ENCODE measurements at regions not wholly inside any gene's neighbourhood (a gene's known extent, or its start where the extent isn't known, plus 50 kb on each side); places are given as distances from the start of the nearest gene placed in this dataset.

GRCh38 chr2:154587739-154588138, 110.8 kb upstream of the KCNJ3 start:
- Histone ChIP-seq H2AFZ (ENCODE audit: low read length) (no peak overlapping the region), H3K4me1 (ENCODE audit: insufficient read depth, low read length, severe bottlenecking) (no peaks in the 10 kb centered on the region), H3K27me3 (ENCODE audit: insufficient read depth, low read length) (no peaks in the 10 kb centered on the region), H4K20me1 (ENCODE audit: insufficient read depth, low read length) (no peaks in the 10 kb centered on the region), H3K79me2 (ENCODE audit: insufficient read depth, low read length) (no peaks in the 10 kb centered on the region), H3K4me3 (ENCODE audit: low read depth, low read length, poor library complexity, severe bottlenecking) (no peak overlapping the region), H3K4me2 (ENCODE audit: low read length) (no peak overlapping the region), H3K27ac (ENCODE audit: low read depth, low read length, poor library complexity, severe bottlenecking) (no peak overlapping the region), H3K9me3 (ENCODE audit: low read length) (no peaks in the 10 kb centered on the region), H3F3A (ENCODE audit: insufficient read depth, low read length) (no peaks in the 10 kb centered on the region), H3K9ac (ENCODE audit: low read length) (no peak overlapping the region), H3K36me3 (ENCODE audit: insufficient read depth, low read length) (no peaks in the 10 kb centered on the region), H3K9me2 (ENCODE audit: low read depth, low read length) (no peaks in the 10 kb centered on the region)
- TF ChIP-seq, protein P1, sequence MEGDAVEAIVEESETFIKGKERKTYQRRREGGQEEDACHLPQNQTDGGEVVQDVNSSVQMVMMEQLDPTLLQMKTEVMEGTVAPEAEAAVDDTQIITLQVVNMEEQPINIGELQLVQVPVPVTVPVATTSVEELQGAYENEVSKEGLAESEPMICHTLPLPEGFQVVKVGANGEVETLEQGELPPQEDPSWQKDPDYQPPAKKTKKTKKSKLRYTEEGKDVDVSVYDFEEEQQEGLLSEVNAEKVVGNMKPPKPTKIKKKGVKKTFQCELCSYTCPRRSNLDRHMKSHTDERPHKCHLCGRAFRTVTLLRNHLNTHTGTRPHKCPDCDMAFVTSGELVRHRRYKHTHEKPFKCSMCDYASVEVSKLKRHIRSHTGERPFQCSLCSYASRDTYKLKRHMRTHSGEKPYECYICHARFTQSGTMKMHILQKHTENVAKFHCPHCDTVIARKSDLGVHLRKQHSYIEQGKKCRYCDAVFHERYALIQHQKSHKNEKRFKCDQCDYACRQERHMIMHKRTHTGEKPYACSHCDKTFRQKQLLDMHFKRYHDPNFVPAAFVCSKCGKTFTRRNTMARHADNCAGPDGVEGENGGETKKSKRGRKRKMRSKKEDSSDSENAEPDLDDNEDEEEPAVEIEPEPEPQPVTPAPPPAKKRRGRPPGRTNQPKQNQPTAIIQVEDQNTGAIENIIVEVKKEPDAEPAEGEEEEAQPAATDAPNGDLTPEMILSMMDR (IDR thresholded peaks at IDR 0.05; ENCODE audit: low read length) = no peak
- no peak for TF ChIP-seq EZH2 (IDR thresholded peaks at IDR 0.05; ENCODE audit: borderline replicate concordance, low read length)

- H3K79me2 ChIP-seq (ENCODE audit: insufficient read depth, low read length) = no peaks in the 10 kb centered on the region
- H2AFZ ChIP-seq (ENCODE audit: low read length) = no peak overlapping the region
- H3K9ac ChIP-seq (ENCODE audit: low read length) = no peak overlapping the region
- TF ChIP-seq EZH2 (IDR thresholded peaks at IDR 0.05; ENCODE audit: borderline replicate concordance, low read length) = no peak
- TF ChIP-seq, protein P1 (IDR thresholded peaks at IDR 0.05; ENCODE audit: low read length) = no peak
- H3K36me3 ChIP-seq (ENCODE audit: insufficient read depth, low read length) = no peaks in the 10 kb centered on the region
- H3K9me3 ChIP-seq (ENCODE audit: low read length) = no peaks in the 10 kb centered on the region
- H3K9me2 ChIP-seq (ENCODE audit: low read depth, low read length) = no peaks in the 10 kb centered on the region
- no peak overlapping the region for H3K27ac ChIP-seq (ENCODE audit: low read depth, low read length, poor library complexity, severe bottlenecking)
- no peaks in the 10 kb centered on the region for H3F3A ChIP-seq (ENCODE audit: insufficient read depth, low read length)
- no peaks in the 10 kb centered on the region for H3K27me3 ChIP-seq (ENCODE audit: insufficient read depth, low read length)
- no peak overlapping the region for H3K4me3 ChIP-seq (ENCODE audit: low read depth, low read length, poor library complexity, severe bottlenecking)
- H3K4me2 ChIP-seq (ENCODE audit: low read length) = no peak overlapping the region
- no peaks in the 10 kb centered on the region for H4K20me1 ChIP-seq (ENCODE audit: insufficient read depth, low read length)
- H3K4me1 ChIP-seq (ENCODE audit: insufficient read depth, low read length, severe bottlenecking) = no peaks in the 10 kb centered on the region
Observed at GRCh38 chr2:154588838-154589237, 109.7 kb upstream of the KCNJ3 start.

DNA sequence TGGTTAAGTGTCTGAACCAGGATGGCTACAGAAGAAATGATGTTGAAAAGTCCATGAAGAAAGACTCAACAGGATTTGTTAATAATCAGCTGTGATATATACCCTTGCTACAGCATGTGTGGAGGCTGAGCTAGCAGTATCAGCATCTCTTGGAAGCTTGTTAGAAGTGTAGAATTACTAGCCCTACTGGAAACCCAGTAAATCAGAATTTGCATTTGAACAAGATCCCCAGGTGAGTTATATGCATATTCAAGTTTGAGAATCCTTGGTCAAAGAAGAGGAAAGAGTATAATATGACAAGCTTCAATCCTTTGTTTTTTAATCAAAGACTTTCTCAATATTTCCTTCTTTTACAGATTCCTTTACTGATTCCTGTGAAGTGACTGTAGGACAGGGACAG, 109.0 kb upstream of the KCNJ3 start:
- Histone ChIP-seq H3K9me3 (ENCODE audit: low read length) (no peaks in the 10 kb centered on the region), H3F3A (ENCODE audit: insufficient read depth, low read length) (no peaks in the 10 kb centered on the region; the same call in 1 of the 2 replicates), H3K27me3 (ENCODE audit: insufficient read depth, low read length) (no peaks in the 10 kb centered on the region), H3K9ac (ENCODE audit: low read length) (no peak overlapping the region), H3K36me3 (ENCODE audit: insufficient read depth, low read length) (no peaks in the 10 kb centered on the region), H3K4me1 (ENCODE audit: insufficient read depth, low read length, severe bottlenecking) (no peaks in the 10 kb centered on the region), H3K9me2 (ENCODE audit: low read depth, low read length) (no peaks in the 10 kb centered on the region), H4K20me1 (ENCODE audit: insufficient read depth, low read length) (no peaks in the 10 kb centered on the region), H3K27ac (ENCODE audit: low read depth, low read length, poor library complexity, severe bottlenecking) (no peak overlapping the region), H2AFZ (ENCODE audit: low read length) (no peak overlapping the region), H3K4me3 (ENCODE audit: low read depth, low read length, poor library complexity, severe bottlenecking) (no peak overlapping the region), H3K79me2 (ENCODE audit: insufficient read depth, low read length) (no peaks in the 10 kb centered on the region), H3K4me2 (ENCODE audit: low read length) (no peak overlapping the region)
- TF ChIP-seq, protein P1 (IDR thresholded peaks at IDR 0.05; ENCODE audit: low read length) = no peak
- TF ChIP-seq EZH2 (IDR thresholded peaks at IDR 0.05; ENCODE audit: borderline replicate concordance, low read length) = no peak

Data from OCI-LY1 (cell line).